K562 (cell line): ENCODE measurements at regions not wholly inside any gene's neighbourhood (a gene's known extent, or its start where the extent isn't known, plus 50 kb on each side); places are given as distances from the start of the nearest gene placed in this dataset.

Experiments
- ATAC-seq: fragments of 200-7000 bp; cut with Tn5 transposase; 3 replicates; pipeline ENCODE4 v1.9.1; 2020; ENCODE audit warnings: moderate library complexity
- BruUV-seq: library from RNA; stranded (reverse); fragments of 400-500 nt; replicated peaks from 2 replicates; lab custom pipeline; 2021; lab: Mats Ljungman, UMichigan
- CTCF ChIA-PET: fragments of 300-600 bp; formaldehyde crosslinking; extraction: SDS; loops from one replicate; lab custom pipeline; 2021; ENCODE audit warnings: low intra/inter-chr PET ratio; lab: Yijun Ruan, JAX
- POLR2A ChIA-PET: fragments of 300-600, 350-650 bp; sonication (Branson Sonifier 250); formaldehyde crosslinking; extraction: SDS; loops from one replicate; lab custom pipeline; 2021; ENCODE audit warnings: antibody characterized with exemption, inconsistent platforms; lab: Yijun Ruan, JAX
- DNase-seq, 4 experiments: peaks; one replicate each; pipeline versions ENCODE4 v3.0.0 to v3.0.0-alpha.2; 2011 to 2018; ENCODE audit warnings: low spot score in 3 of 4, mixed read lengths in 3 of 4; ENCODE audit errors: extremely low read depth in 1 of 4
- FAIRE-seq: peaks from 2 replicates; lab custom pipeline; 2011; peaks lifted over from hg19 to GRCh38; lab: Jason Lieb, UNC
- H2AFZ ChIP-seq: 2 replicates; pipeline ENCODE4 v1.6.0; 2011; ENCODE audit warnings: low read depth, low read length, control low read depth, inconsistent platforms
- H3K27ac ChIP-seq: fragments of 200-600 bp; 3 replicates; pipeline ENCODE4 v1.8.0; 2011; ENCODE audit warnings: low read depth, mild to moderate bottlenecking, control low read depth, inconsistent platforms, low read length, moderate library complexity, mixed read lengths; ENCODE audit errors: extremely low read depth
- H3K27me3 ChIP-seq, 2 experiments: fragments of 300-600 bp in 1 of 2; 2 replicates in 1 of 2; 3 replicates in 1 of 2; pipeline versions ENCODE4 v1.6.0 to v1.8.0; 2011; ENCODE audit warnings: inconsistent platforms in 2 of 2, low read length in 2 of 2, mild to moderate bottlenecking in 1 of 2, mixed read lengths in 1 of 2, moderate library complexity in 1 of 2; ENCODE audit not compliant: control insufficient read depth in 2 of 2, insufficient read depth in 2 of 2
- H3K36me3 ChIP-seq: fragments of 300-600 bp; 3 replicates; pipeline ENCODE4 v1.8.0; 2011; ENCODE audit warnings: mild to moderate bottlenecking, low read length, inconsistent platforms; ENCODE audit not compliant: control insufficient read depth, insufficient read depth
- H3K4me1 ChIP-seq, 2 experiments: fragments of 200-600 bp in 1 of 2; replicated peaks in 1 of 2; 2 replicates in 1 of 2; 3 replicates in 1 of 2; pipeline versions ENCODE4 v1.5.1 to v1.8.0; 2011; ENCODE audit warnings: inconsistent platforms in 2 of 2, low read length in 2 of 2, mild to moderate bottlenecking in 1 of 2, mixed read lengths in 1 of 2, moderate library complexity in 1 of 2; ENCODE audit not compliant: control insufficient read depth in 2 of 2, insufficient read depth in 2 of 2
- H3K4me2 ChIP-seq: 2 replicates; pipeline ENCODE4 v1.6.1; 2011; ENCODE audit warnings: low read length, control low read depth, inconsistent platforms, mixed read lengths; ENCODE audit not compliant: insufficient read depth
- H3K4me3 ChIP-seq: fragments of 200-600 bp; sonication (generic), shearing (Covaris generic); 2 replicates; pipeline ENCODE4 v1.5.1; 2016; ENCODE audit warnings: control low read depth, inconsistent platforms
- H3K79me2 ChIP-seq: fragments of 200-600 bp; 3 replicates; pipeline ENCODE4 v1.8.0; 2011; ENCODE audit warnings: low read length, inconsistent platforms; ENCODE audit not compliant: control insufficient read depth, insufficient read depth
- H3K9ac ChIP-seq, 2 experiments: 2 replicates each; pipeline versions ENCODE4 v1.6.0 to v1.6.1; 2011; ENCODE audit warnings: low read depth in 2 of 2, low read length in 2 of 2, control low read depth in 1 of 2, inconsistent platforms in 1 of 2, mild to moderate bottlenecking in 1 of 2, mixed read lengths in 1 of 2; ENCODE audit not compliant: insufficient read depth in 1 of 2
- H3K9me1 ChIP-seq: one replicate; pipeline ENCODE4 v1.6.0; 2011; ENCODE audit warnings: inconsistent platforms, mild to moderate bottlenecking, low read length, moderate library complexity; ENCODE audit not compliant: control insufficient read depth, insufficient read depth
- H3K9me3 ChIP-seq: replicated peaks from 2 replicates; pipeline ENCODE4 v1.5.1; 2011; ENCODE audit warnings: low read depth, low read length, inconsistent platforms; ENCODE audit not compliant: control insufficient read depth, insufficient read depth
- H4K20me1 ChIP-seq: replicated peaks from 2 replicates; pipeline ENCODE4 v1.6.1; 2011; ENCODE audit warnings: low read length, inconsistent platforms, mixed read lengths; ENCODE audit not compliant: control insufficient read depth, insufficient read depth
- CAMTA2 ChIP-seq: fragments of 250-450 bp; sonication (Bioruptor Pico); conservative IDR thresholded peaks from 2 replicates; pipeline ENCODE4 v1.5.1; 2022
- CTCF ChIP-seq, 3 experiments: IDR thresholded peaks in 2 of 3; conservative IDR thresholded peaks in 1 of 3; 2 replicates each; pipeline ENCODE4 v1.5.1; 2011 to 2012; ENCODE audit warnings: low read length in 3 of 3, mild to moderate bottlenecking in 3 of 3, control low read depth in 2 of 3, improper control_type of control experiment in 1 of 3, inconsistent platforms in 1 of 3, low read depth in 1 of 3, mixed read lengths in 1 of 3, moderate library complexity in 1 of 3; ENCODE audit not compliant: insufficient read depth in 2 of 3
- E2F1 ChIP-seq: sonication (generic); formaldehyde crosslinking; IDR thresholded peaks from 2 replicates; pipeline ENCODE4 v1.8.1; 2023; ENCODE audit warnings: mild to moderate bottlenecking, missing genetic modification reagents, moderate library complexity
- ETS2 ChIP-seq: IDR thresholded peaks from 2 replicates; pipeline ENCODE4 v1.6.1; 2016; ENCODE audit warnings: borderline replicate concordance, missing genetic modification characterization, mild to moderate bottlenecking, moderate library complexity, missing compliant biosample characterization; ENCODE audit not compliant: poor library complexity, severe bottlenecking
- MNT ChIP-seq, 2 experiments: fragments of 450-650 bp; conservative IDR thresholded peaks; 2 replicates each; pipeline ENCODE4 v1.6.1; 2017; ENCODE audit warnings: mild to moderate bottlenecking in 2 of 2, moderate library complexity in 2 of 2
- RERE ChIP-seq: sonication (generic); formaldehyde crosslinking; IDR thresholded peaks from 2 replicates; pipeline ENCODE4 v1.8.0; 2023; ENCODE audit warnings: missing genetic modification reagents, mild to moderate bottlenecking, borderline replicate concordance
- ZNF324 ChIP-seq: fragments of 250-450 bp; sonication (Bioruptor Pico); IDR thresholded peaks from 2 replicates; pipeline ENCODE4 v1.4.0; 2020; ENCODE audit warnings: mild to moderate bottlenecking
- WGBS: fragments of 100-300 bp; shearing (Covaris generic); methylation state at CpG from one replicate; pipeline ENCODE4 v1.1.6; 2016; ENCODE audit warnings: low coverage, mixed read lengths; ENCODE audit not compliant: insufficient coverage; ENCODE audit errors: missing lambda C conversion rate; 5-methylcytosine and 5-hydroxymethylcytosine counted together
- in situ Hi-C: fragments of 300-500 bp; cut with MboI; formaldehyde crosslinking; loops from 4 replicates; pipeline ENCODE4 v1.15.0; 2018; ENCODE audit warnings: inconsistent platforms, mixed read lengths
- intact Hi-C: fragments of 100-400 bp; cut with micrococcal nuclease; formaldehyde crosslinking; loops from 2 replicates; pipeline ENCODE4 v1.14.2; 2022

- WGBS: 0% methylated on average over 2 of the region's 2 CpGs
- no peaks in the 10 kb centered on the region for H3K79me2 ChIP-seq
- H3K27ac ChIP-seq: no peak overlapping the region
- no peaks in the 10 kb centered on the region for H3K4me1 ChIP-seq
- no peak overlapping the region for H3K4me2 ChIP-seq
- no peaks in the 10 kb centered on the region for H3K36me3 ChIP-seq
- H3K9ac ChIP-seq: no peak overlapping the region
- H3K4me3 ChIP-seq: no peak overlapping the region
- BruUV-seq: no TSS peak
- no peaks in the 10 kb centered on the region for H4K20me1 ChIP-seq
- no peaks in the 10 kb centered on the region for H3K9me1 ChIP-seq
- no peaks in the 10 kb centered on the region for H3K27me3 ChIP-seq
- peaks cover 2% of the 10 kb centered on the region; the same call in 1 of the 2 replicates for H3K9me3 ChIP-seq
- ChIA-PET POLR2A (no interaction called here), CTCF (no interaction called here)
- FAIRE-seq (no peak), ATAC-seq (no peak), DNase-seq (no peak)
- in situ Hi-C loops (no loop called here), intact Hi-C loops (no loop called here)
- TF ChIP-seq CAMTA2: no peak
- no peak for TF ChIP-seq RERE (CRISPR knock-in tag)
- TF ChIP-seq CTCF (IDR thresholded peaks at IDR 0.05 in 2 of 3, conservative IDR thresholded peaks at IDR 0.05 in 1 of 3; ENCODE audit: insufficient read depth in 2 of 3, low read depth in 1 of 3, low read length in 3 of 3): no peak
- TF ChIP-seq ZNF324 (CRISPR knock-in tag): no peak
- no peak for TF ChIP-seq E2F1 (CRISPR knock-in tag)
- TF ChIP-seq ETS2 (tag): no peak
- TF ChIP-seq MNT (conservative IDR thresholded peaks at IDR 0.05): no peak
- H2AFZ ChIP-seq: no peak overlapping the region
Observed at GRCh38 chr18:5596585-5596984, 52.8 kb upstream of the EPB41L3 start.
